Upper lobe of left lung (tissue), 6 donors: ENCODE measurements at regions not wholly inside any gene's neighbourhood (a gene's known extent, or its start where the extent isn't known, plus 50 kb on each side); places are given as distances from the start of the nearest gene placed in this dataset.

ENCODE experiments used
- ATAC-seq, 2 donors: fragments of 200-7000 bp; cut with Tn5 transposase; one replicate each; pipeline ENCODE4 v1.9.1; 2022; ENCODE audit warnings: mild to moderate bottlenecking in 2 of 2, moderate library complexity in 2 of 2; ENCODE audit not compliant: low FRiP score in 2 of 2
- DNase-seq, 2 donors: peaks; one replicate each; pipeline ENCODE4 v3.0.0-alpha.2; 2019 to 2020
- H3K27ac ChIP-seq, 4 donors: fragments of 200-600 bp; sonication (generic); one replicate each; pipeline ENCODE4 v1.5.1; 2016 to 2019
- H3K27me3 ChIP-seq, 4 donors: fragments of 200-600 bp; sonication (generic); one replicate each; pipeline ENCODE4 v1.5.1; 2017 to 2019
- H3K36me3 ChIP-seq, 4 donors: fragments of 200-600 bp; sonication (generic); one replicate each; pipeline ENCODE4 v1.5.1; 2016 to 2019
- H3K4me1 ChIP-seq, 4 donors: fragments of 200-600 bp; sonication (generic); one replicate each; pipeline ENCODE4 v1.5.1; 2018 to 2019
- H3K4me3 ChIP-seq, 4 donors: fragments of 200-600 bp; sonication (generic); one replicate each; pipeline ENCODE4 v1.5.1; 2017 to 2019; ENCODE audit warnings: mild to moderate bottlenecking in 2 of 4, moderate library complexity in 1 of 4
- H3K9me3 ChIP-seq, 4 donors: fragments of 200-600 bp; sonication (generic); one replicate each; pipeline ENCODE4 v1.5.1; 2018 to 2019
- EP300 ChIP-seq, 4 donors: sonication (generic); formaldehyde crosslinking; IDR thresholded peaks; one replicate each; pipeline ENCODE4 v1.5.1; 2017; ENCODE audit warnings: antibody characterized with exemption in 4 of 4, control low read depth in 2 of 4
- POLR2A ChIP-seq, 4 donors: fragments of 450-650 bp; IDR thresholded peaks; one replicate each; pipeline ENCODE4 v1.5.1; 2016 to 2017; ENCODE audit warnings: antibody characterized with exemption in 4 of 4, mild to moderate bottlenecking in 2 of 4
- POLR2AphosphoS5 ChIP-seq, 2 donors: sonication (generic); formaldehyde crosslinking; IDR thresholded peaks; one replicate each; pipeline ENCODE4 v1.5.1; 2017; ENCODE audit warnings: antibody characterized with exemption in 2 of 2
- WGBS, 2 donors: methylation state at CpG; one replicate each; pipeline ENCODE4 v1.1.5; 2017 to 2018; 5-methylcytosine and 5-hydroxymethylcytosine counted together
- TF ChIP-seq, protein P1 (sequence below), 6 experiments: fragments of 450-650 bp in 4 of 6; fragments of 200-600 bp in 2 of 6; sonication (generic) in 2 of 6; IDR thresholded peaks; one replicate each; pipeline ENCODE4 v1.5.1; 2016 to 2019; ENCODE audit warnings: antibody characterized with exemption in 6 of 6
- donor health status: DM: no; HTN: no; CAD: no; lungs with moderate emphysema.
- donor health status: DM: no; HTN: yes; CAD: no; lungs with severe emphysema.

DNA sequence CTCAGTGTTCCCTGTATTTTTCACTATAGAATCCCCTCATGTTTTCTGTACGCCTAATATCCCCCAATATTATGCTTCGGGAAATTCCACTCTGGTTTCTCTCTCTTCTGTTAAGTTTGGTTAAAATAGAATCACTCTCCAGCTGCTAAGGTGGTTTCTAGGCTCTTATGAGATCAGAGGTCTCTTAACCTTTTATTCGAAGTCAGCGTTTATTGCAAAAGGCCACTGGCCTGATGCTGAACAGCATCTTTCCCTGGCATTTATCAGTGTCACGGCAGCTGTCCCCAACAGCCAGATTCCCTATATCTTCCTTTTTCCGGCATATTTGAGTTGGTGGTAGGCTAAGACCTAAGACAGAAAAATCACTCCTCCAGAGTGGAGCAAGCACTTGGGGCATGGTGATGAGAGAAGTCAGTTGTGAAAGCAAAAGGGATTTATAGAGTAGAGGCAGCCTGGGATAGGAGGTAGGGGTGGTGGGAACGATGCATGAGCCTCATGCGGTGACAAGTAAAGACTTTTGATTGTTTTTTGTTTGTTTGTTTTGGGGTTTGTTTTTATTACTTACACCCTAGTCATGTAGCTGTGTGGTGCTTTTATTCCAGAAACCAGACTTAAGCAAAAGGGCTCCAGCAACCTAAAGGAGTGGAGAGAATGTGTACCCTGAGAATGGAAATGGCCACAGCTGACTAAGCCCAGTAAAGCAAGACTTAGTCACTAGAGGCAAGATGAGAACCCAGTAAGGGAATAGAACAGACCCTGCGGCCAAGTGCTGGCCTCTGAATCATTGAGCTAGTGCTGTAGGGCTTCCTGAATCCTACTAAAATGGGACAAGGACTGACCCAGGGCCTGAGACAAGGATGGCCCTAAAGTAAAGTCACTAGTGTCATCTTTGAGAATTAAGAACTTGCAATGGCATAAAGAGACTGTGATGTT is 197.6 kb upstream of the PRNP start:
- DNase-seq: no peak
- 83 to 89% methylated on average over 9 of the region's 9 CpGs for WGBS, 2 donors
- Histone ChIP-seq H3K27me3 (no peaks in the 10 kb centered on the region), H3K36me3 (no peaks in the 10 kb centered on the region), H3K9me3 (no peaks in the 10 kb centered on the region), H3K27ac (no peak overlapping the region), H3K4me3 (no peak overlapping the region), H3K4me1 (no peaks in the 10 kb centered on the region)
- ATAC-seq: no peak
- TF ChIP-seq, protein P1, sequence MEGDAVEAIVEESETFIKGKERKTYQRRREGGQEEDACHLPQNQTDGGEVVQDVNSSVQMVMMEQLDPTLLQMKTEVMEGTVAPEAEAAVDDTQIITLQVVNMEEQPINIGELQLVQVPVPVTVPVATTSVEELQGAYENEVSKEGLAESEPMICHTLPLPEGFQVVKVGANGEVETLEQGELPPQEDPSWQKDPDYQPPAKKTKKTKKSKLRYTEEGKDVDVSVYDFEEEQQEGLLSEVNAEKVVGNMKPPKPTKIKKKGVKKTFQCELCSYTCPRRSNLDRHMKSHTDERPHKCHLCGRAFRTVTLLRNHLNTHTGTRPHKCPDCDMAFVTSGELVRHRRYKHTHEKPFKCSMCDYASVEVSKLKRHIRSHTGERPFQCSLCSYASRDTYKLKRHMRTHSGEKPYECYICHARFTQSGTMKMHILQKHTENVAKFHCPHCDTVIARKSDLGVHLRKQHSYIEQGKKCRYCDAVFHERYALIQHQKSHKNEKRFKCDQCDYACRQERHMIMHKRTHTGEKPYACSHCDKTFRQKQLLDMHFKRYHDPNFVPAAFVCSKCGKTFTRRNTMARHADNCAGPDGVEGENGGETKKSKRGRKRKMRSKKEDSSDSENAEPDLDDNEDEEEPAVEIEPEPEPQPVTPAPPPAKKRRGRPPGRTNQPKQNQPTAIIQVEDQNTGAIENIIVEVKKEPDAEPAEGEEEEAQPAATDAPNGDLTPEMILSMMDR (IDR thresholded peaks at IDR 0.05): no peak
- TF ChIP-seq POLR2AphosphoS5 (IDR thresholded peaks at IDR 0.05) (no peak), EP300 (IDR thresholded peaks at IDR 0.05) (no peak), POLR2A (IDR thresholded peaks at IDR 0.05) (no peak)

DNA sequence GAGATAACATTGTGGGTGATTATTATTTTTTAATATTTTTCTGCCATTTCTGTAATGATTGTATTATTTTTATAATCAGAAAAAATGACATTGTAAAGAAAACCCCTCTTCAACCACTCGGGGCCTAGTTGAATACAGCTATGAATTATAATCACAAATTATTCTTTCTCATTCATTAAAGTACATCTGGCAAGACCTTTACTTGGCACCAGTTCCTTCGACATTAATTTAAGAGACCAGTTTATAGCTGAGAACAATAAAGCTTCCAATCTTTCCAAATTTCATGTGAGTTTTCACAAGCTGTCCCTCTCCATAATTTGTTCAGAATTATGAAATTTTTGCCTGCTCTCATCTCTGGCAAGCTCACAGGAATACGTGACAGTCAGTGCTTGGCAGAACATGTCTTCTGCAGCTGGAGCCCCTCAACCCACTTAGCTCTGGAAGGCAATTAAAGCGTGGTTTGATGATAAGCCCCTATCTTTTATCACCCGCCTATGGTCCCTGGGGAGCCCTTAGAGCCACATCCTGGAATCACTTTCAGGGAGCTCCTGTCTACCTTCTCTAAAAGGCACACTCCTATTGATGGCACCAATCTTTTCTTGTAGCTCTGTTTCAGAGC is 201.8 kb upstream of the PRNP start:
- no peaks in the 10 kb centered on the region for H3K36me3 ChIP-seq
- 70 to 82% methylated on average over 5 of the region's 5 CpGs for WGBS, 2 donors
- H3K4me1 ChIP-seq: no peaks in the 10 kb centered on the region
- TF ChIP-seq EP300 (IDR thresholded peaks at IDR 0.05) (no peak), POLR2A (IDR thresholded peaks at IDR 0.05) (no peak), POLR2AphosphoS5 (IDR thresholded peaks at IDR 0.05) (no peak)
- TF ChIP-seq, protein P1 (IDR thresholded peaks at IDR 0.05): no peak
- no peak for ATAC-seq
- no peak overlapping the region for H3K4me3 ChIP-seq
- H3K27me3 ChIP-seq: no peaks in the 10 kb centered on the region
- no peak for DNase-seq
- no peaks in the 10 kb centered on the region for H3K9me3 ChIP-seq
- no peak overlapping the region for H3K27ac ChIP-seq

DNA sequence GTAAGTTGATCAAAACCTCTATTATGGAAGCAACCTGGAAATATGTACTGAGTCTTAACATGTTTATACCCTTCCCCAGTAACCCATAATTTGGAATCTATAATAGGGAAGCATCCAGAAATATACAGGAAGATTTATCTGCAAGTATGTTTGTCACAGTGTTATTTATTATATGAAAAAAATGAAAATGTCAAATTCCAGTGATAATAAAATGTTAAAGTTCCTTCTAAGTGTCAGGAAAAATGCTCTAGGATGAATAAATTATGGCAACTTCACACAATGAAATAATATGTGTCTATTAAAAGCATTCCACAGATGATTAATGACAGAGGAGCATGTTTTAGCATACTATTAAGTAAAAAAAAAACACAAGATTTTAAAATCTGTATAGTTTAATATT is 202.3 kb upstream of the PRNP start:
- Histone ChIP-seq H3K27me3 (no peaks in the 10 kb centered on the region), H3K9me3 (no peaks in the 10 kb centered on the region), H3K36me3 (no peaks in the 10 kb centered on the region), H3K4me1 (no peaks in the 10 kb centered on the region), H3K27ac (no peak overlapping the region), H3K4me3 (no peak overlapping the region)
- TF ChIP-seq POLR2A (IDR thresholded peaks at IDR 0.05) (no peak), POLR2AphosphoS5 (IDR thresholded peaks at IDR 0.05) (no peak), EP300 (IDR thresholded peaks at IDR 0.05) (no peak)
- TF ChIP-seq, protein P1 (IDR thresholded peaks at IDR 0.05): no peak
- no peak for DNase-seq
- ATAC-seq: no peak

DNA sequence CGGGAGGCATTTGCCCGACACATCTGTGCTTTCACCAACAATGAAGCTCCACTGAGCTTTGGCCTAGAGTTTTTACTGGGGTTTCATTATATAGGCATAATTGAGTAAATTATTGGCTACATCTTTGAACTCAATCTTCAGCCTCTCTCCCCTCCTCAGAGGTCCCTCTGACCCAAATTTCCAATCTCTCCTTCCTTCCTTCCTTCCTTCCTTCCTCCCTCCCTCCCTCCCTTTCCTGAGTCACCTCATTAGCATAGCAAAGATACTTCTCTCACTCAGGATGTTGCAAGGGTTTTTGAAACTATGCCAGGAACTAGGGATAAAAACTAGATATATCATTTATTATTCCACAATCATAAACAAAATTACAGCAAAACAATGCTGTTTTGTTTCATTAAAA is 202.8 kb upstream of the PRNP start:
- H3K27me3 ChIP-seq: no peaks in the 10 kb centered on the region
- H3K36me3 ChIP-seq: no peaks in the 10 kb centered on the region
- TF ChIP-seq POLR2AphosphoS5 (IDR thresholded peaks at IDR 0.05) (no peak), EP300 (IDR thresholded peaks at IDR 0.05) (no peak), POLR2A (IDR thresholded peaks at IDR 0.05) (no peak)
- TF ChIP-seq, protein P1 (IDR thresholded peaks at IDR 0.05): no peak
- WGBS, 2 donors: 82 to 88% methylated on average over 2 of the region's 2 CpGs
- no peaks in the 10 kb centered on the region for H3K4me1 ChIP-seq
- H3K27ac ChIP-seq: no peak overlapping the region
- DNase-seq (no peak), ATAC-seq (no peak)
- H3K4me3 ChIP-seq: no peak overlapping the region
- H3K9me3 ChIP-seq: no peaks in the 10 kb centered on the region
